ENCODE measurements at regions not wholly inside any gene's neighbourhood (a gene's known extent, or its start where the extent isn't known, plus 50 kb on each side); places are given as distances from the start of the nearest gene placed in this dataset.

- FAIRE-seq (no peak), DNase-seq (ENCODE audit: low read depth) (no peak)
- Histone ChIP-seq H3K4me3 (ENCODE audit: low read depth, low read length) (no peak overlapping the region), H3K27me3 (ENCODE audit: control insufficient read depth, insufficient read depth, low read length) (no peaks in the 10 kb centered on the region), H3K36me3 (ENCODE audit: control insufficient read depth, insufficient read depth, low read length) (no peaks in the 10 kb centered on the region)
- no peak for TF ChIP-seq CTCF (IDR thresholded peaks at IDR 0.05; ENCODE audit: insufficient read depth, low read length, severe bottlenecking)
Observed at GRCh38 chr16:17940584-17941364, 395.8 kb downstream of the NPIPA8 start.

DNA sequence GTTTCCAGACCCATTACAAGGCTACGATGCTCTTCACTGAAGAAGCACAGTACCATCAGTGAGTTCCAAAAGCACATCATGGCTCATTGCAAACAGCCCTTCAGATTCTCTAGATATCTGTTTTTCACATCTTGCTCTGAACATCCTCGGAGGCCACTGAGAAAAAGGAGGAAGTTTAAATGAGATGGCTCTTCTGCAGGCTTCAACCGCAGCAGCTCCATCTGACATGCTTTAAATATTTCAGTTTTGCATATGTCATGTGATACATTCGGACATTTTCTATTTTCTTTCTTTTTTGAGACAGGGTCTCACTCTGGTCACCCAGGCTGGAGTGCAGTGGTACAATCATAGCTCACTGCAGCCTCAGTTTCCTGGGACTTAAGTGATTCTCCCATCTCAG lies 396.8 kb downstream of the NPIPA8 start:
- no peak for FAIRE-seq
- H3K27me3 ChIP-seq (ENCODE audit: control insufficient read depth, insufficient read depth, low read length) = no peaks in the 10 kb centered on the region

GRCh38 chr16:17939122-17939536 lies 397.4 kb downstream of the NPIPA8 start:
- no peak for DNase-seq (ENCODE audit: low read depth)
- no peaks in the 10 kb centered on the region for H3K36me3 ChIP-seq (ENCODE audit: control insufficient read depth, insufficient read depth, low read length)
- no peaks in the 10 kb centered on the region for H3K27me3 ChIP-seq (ENCODE audit: control insufficient read depth, insufficient read depth, low read length)
- no peak for FAIRE-seq
- H3K4me3 ChIP-seq (ENCODE audit: low read depth, low read length) = no peak overlapping the region
- TF ChIP-seq CTCF (IDR thresholded peaks at IDR 0.05; ENCODE audit: insufficient read depth, low read length, severe bottlenecking) = no peak

More for the DNA sequence above, 396.8 kb downstream of the NPIPA8 start:
- no peak for TF ChIP-seq CTCF (IDR thresholded peaks at IDR 0.05; ENCODE audit: insufficient read depth, low read length, severe bottlenecking)
- DNase-seq (ENCODE audit: low read depth) = no peak
- H3K36me3 ChIP-seq (ENCODE audit: control insufficient read depth, insufficient read depth, low read length) = no peaks in the 10 kb centered on the region
- H3K4me3 ChIP-seq (ENCODE audit: low read depth, low read length) = no peak overlapping the region

GRCh38 chr16:17938546-17938945 lies 398.0 kb downstream of the NPIPA8 start:
- FAIRE-seq (no peak), DNase-seq (ENCODE audit: low read depth) (no peak)
- no peak for TF ChIP-seq CTCF (IDR thresholded peaks at IDR 0.05; ENCODE audit: insufficient read depth, low read length, severe bottlenecking)
- Histone ChIP-seq H3K36me3 (ENCODE audit: control insufficient read depth, insufficient read depth, low read length) (no peaks in the 10 kb centered on the region), H3K27me3 (ENCODE audit: control insufficient read depth, insufficient read depth, low read length) (no peaks in the 10 kb centered on the region), H3K4me3 (ENCODE audit: low read depth, low read length) (no peak overlapping the region)

GRCh38 chr16:17936766-17937402 lies 399.7 kb downstream of the NPIPA8 start:
- no peak for TF ChIP-seq CTCF (IDR thresholded peaks at IDR 0.05; ENCODE audit: insufficient read depth, low read length, severe bottlenecking)
- no peak for FAIRE-seq
- Histone ChIP-seq H3K4me3 (ENCODE audit: low read depth, low read length) (no peak overlapping the region), H3K27me3 (ENCODE audit: control insufficient read depth, insufficient read depth, low read length) (no peaks in the 10 kb centered on the region), H3K36me3 (ENCODE audit: control insufficient read depth, insufficient read depth, low read length) (no peaks in the 10 kb centered on the region)
- no peak for DNase-seq (ENCODE audit: low read depth)
